Endothelial cell of umbilical vein (primary cell): ENCODE measurements at regions not wholly inside any gene's neighbourhood (a gene's known extent, or its start where the extent isn't known, plus 50 kb on each side); places are given as distances from the start of the nearest gene placed in this dataset.

Experiments
- EZH2 ChIP-seq: IDR thresholded peaks from 2 replicates; pipeline ENCODE4 v1.6.1; 2012; ENCODE audit warnings: borderline replicate concordance, low read depth, mild to moderate bottlenecking, moderate library complexity, low read length, inconsistent platforms; ENCODE audit not compliant: severe bottlenecking
- FOS ChIP-seq: IDR thresholded peaks from 2 replicates; pipeline ENCODE4 v1.6.1; 2011; ENCODE audit warnings: mild to moderate bottlenecking, low read length, moderate library complexity, borderline replicate concordance; ENCODE audit not compliant: insufficient read depth
- GATA2 ChIP-seq: IDR thresholded peaks from 2 replicates; pipeline ENCODE4 v1.7.0; 2011; ENCODE audit warnings: low read depth, mild to moderate bottlenecking, moderate library complexity, mixed read lengths, low read length; ENCODE audit not compliant: insufficient read length, insufficient read depth
- JUN ChIP-seq: IDR thresholded peaks from 2 replicates; pipeline ENCODE4 v1.6.1; 2011; ENCODE audit warnings: borderline replicate concordance, low read depth; ENCODE audit not compliant: insufficient read length, insufficient read depth
- MYC ChIP-seq: IDR thresholded peaks from one replicate; pipeline ENCODE4 v1.6.1; 2011; ENCODE audit warnings: mild to moderate bottlenecking, low read depth, low read length
- POLR2A ChIP-seq: IDR thresholded peaks from 2 replicates; pipeline ENCODE4 v1.6.1; 2012; ENCODE audit warnings: low read depth, mild to moderate bottlenecking, control low read depth, low read length
- POLR2AphosphoS5 ChIP-seq: IDR thresholded peaks from 2 replicates; pipeline ENCODE4 v1.6.1; 2012; ENCODE audit warnings: low read depth, mild to moderate bottlenecking, control low read depth, low read length, moderate library complexity; ENCODE audit not compliant: insufficient read depth
- TF ChIP-seq, protein P1 (sequence below), 2 donors: IDR thresholded peaks; 1 replicate in 1 of 2; 2 replicates in 1 of 2; pipeline ENCODE4 v1.5.1; 2011; ENCODE audit warnings: low read length in 2 of 2, mild to moderate bottlenecking in 2 of 2, moderate library complexity in 2 of 2, control low read depth in 1 of 2, inconsistent platforms in 1 of 2, low read depth in 1 of 2; ENCODE audit not compliant: insufficient read depth in 1 of 2; ENCODE audit errors: extremely low read depth in 1 of 2
- TF ChIP-seq, protein P2 (sequence below): IDR thresholded peaks from 2 replicates; pipeline ENCODE4 v1.6.1; 2011; ENCODE audit not compliant: insufficient read depth, insufficient read length

DNA sequence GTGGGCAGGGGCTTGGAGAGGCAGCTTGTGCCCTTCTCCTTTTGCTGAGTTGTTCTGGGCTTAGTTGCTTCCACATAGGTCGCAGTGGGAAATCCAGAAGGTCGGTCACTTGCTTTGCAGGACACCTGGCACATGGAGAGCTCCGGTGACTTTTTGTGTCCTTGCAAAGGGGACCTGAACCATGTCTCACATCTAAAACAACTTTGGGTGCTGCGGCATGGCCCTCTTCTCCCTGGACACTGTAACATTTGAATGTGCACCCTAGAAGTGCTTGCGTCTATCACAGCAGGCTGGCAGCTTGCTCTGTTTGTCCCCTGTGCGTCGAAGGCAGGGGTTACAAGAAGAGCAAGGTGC, 189.9 kb upstream of the TWIST2 start:
- TF ChIP-seq, protein P1, sequence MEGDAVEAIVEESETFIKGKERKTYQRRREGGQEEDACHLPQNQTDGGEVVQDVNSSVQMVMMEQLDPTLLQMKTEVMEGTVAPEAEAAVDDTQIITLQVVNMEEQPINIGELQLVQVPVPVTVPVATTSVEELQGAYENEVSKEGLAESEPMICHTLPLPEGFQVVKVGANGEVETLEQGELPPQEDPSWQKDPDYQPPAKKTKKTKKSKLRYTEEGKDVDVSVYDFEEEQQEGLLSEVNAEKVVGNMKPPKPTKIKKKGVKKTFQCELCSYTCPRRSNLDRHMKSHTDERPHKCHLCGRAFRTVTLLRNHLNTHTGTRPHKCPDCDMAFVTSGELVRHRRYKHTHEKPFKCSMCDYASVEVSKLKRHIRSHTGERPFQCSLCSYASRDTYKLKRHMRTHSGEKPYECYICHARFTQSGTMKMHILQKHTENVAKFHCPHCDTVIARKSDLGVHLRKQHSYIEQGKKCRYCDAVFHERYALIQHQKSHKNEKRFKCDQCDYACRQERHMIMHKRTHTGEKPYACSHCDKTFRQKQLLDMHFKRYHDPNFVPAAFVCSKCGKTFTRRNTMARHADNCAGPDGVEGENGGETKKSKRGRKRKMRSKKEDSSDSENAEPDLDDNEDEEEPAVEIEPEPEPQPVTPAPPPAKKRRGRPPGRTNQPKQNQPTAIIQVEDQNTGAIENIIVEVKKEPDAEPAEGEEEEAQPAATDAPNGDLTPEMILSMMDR (IDR thresholded peaks at IDR 0.05; ENCODE audit: extremely low read depth in 1 of 2, insufficient read depth in 1 of 2, low read depth in 1 of 2, low read length in 2 of 2): no peak
- TF ChIP-seq POLR2A (no peak), EZH2 (no peak), POLR2AphosphoS5 (no peak), MYC (no peak), JUN (no peak), FOS (no peak), GATA2 (no peak)
- TF ChIP-seq, protein P2, sequence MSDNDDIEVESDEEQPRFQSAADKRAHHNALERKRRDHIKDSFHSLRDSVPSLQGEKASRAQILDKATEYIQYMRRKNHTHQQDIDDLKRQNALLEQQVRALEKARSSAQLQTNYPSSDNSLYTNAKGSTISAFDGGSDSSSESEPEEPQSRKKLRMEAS: no peak
